ENCODE measurements at regions not wholly inside any gene's neighbourhood (a gene's known extent, or its start where the extent isn't known, plus 50 kb on each side); places are given as distances from the start of the nearest gene placed in this dataset.

DNA sequence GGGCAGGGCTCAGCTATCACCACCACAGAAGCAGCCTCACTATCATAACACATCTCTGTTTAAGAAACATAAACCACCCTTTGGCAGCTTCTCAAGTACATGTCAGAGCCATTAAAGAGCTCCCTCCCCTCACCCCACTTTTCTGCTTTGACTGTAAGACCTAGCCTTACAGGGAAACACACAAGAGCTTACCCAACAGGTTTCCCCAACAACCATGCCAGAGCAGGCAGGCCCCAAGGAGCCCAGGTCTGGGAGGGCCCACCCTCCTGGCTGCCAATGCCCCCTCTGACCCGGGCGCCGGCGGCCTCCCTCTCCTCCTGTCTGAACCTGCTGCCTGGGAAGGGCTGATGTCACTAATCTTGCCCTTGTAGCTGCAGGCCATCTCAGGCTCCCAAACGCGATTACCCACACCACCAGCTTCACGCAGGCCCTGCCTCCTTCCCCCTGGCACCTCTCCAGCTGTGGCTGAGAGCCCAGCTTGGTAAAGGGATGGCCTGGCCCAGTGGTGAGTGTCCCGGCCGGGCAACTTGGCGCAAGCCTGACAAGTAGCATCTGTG lies 402.0 kb downstream of the MAFB start:
- Mint-ChIP-seq H3K4me1 (ENCODE audit: low read depth, unreplicated experiment) (no peaks in the 10 kb centered on the region), H3K9me3 (ENCODE audit: unreplicated experiment) (peaks cover 1% of the 10 kb centered on the region), H3K27ac (ENCODE audit: unreplicated experiment) (no peak overlapping the region), H3K36me3 (ENCODE audit: unreplicated experiment) (no peaks in the 10 kb centered on the region), H3K27me3 (ENCODE audit: unreplicated experiment) (no peaks in the 10 kb centered on the region), H3K4me3 (ENCODE audit: unreplicated experiment) (no peak overlapping the region)
- no peak for DNase-seq
- TF ChIP-seq CTCF (IDR thresholded peaks at IDR 0.05; ENCODE audit: partially characterized antibody, unreplicated experiment): no peak

- Mint-ChIP-seq H3K27ac (ENCODE audit: unreplicated experiment) (no peak overlapping the region), H3K36me3 (ENCODE audit: unreplicated experiment) (no peaks in the 10 kb centered on the region), H3K4me3 (ENCODE audit: unreplicated experiment) (no peak overlapping the region), H3K4me1 (ENCODE audit: low read depth, unreplicated experiment) (no peaks in the 10 kb centered on the region), H3K9me3 (ENCODE audit: unreplicated experiment) (peaks cover 1% of the 10 kb centered on the region), H3K27me3 (ENCODE audit: unreplicated experiment) (no peaks in the 10 kb centered on the region)
- no peak for TF ChIP-seq CTCF (IDR thresholded peaks at IDR 0.05; ENCODE audit: partially characterized antibody, unreplicated experiment)
- DNase-seq: no peak
Observed at GRCh38 chr20:40284611-40285010, 404.4 kb downstream of the MAFB start.

DNA sequence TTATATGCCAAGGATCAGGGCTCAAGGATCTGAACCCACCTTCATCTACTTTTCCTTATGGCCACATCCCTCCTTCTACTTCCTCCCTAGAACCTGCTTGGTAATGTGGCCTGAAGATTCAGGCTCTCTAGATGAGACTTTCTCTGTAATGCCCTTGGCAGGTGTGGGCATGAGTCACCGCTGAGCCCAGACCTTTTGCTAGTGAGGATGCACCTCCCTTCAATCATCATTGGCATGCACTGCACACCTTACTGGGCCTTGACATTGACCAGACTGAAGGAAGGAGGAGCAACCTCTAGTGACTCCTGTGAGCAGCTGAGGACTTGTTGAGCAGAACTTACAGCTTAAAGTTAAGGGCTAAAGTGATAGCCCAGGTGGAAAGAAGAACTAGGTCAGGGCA lies 405.3 kb downstream of the MAFB start:
- Mint-ChIP-seq H3K27me3 (ENCODE audit: unreplicated experiment) (no peaks in the 10 kb centered on the region), H3K4me3 (ENCODE audit: unreplicated experiment) (no peak overlapping the region), H3K36me3 (ENCODE audit: unreplicated experiment) (no peaks in the 10 kb centered on the region), H3K27ac (ENCODE audit: unreplicated experiment) (no peak overlapping the region), H3K4me1 (ENCODE audit: low read depth, unreplicated experiment) (no peaks in the 10 kb centered on the region), H3K9me3 (ENCODE audit: unreplicated experiment) (peaks cover 1% of the 10 kb centered on the region)
- TF ChIP-seq CTCF (IDR thresholded peaks at IDR 0.05; ENCODE audit: partially characterized antibody, unreplicated experiment): no peak
- no peak for DNase-seq

GRCh38 chr20:40282941-40283340 lies 406.1 kb downstream of the MAFB start:
- Mint-ChIP-seq H3K4me3 (ENCODE audit: unreplicated experiment) (no peak overlapping the region), H3K9me3 (ENCODE audit: unreplicated experiment) (peaks cover 1% of the 10 kb centered on the region), H3K27me3 (ENCODE audit: unreplicated experiment) (no peaks in the 10 kb centered on the region), H3K36me3 (ENCODE audit: unreplicated experiment) (no peaks in the 10 kb centered on the region), H3K4me1 (ENCODE audit: low read depth, unreplicated experiment) (no peaks in the 10 kb centered on the region), H3K27ac (ENCODE audit: unreplicated experiment) (no peak overlapping the region)
- TF ChIP-seq CTCF (IDR thresholded peaks at IDR 0.05; ENCODE audit: partially characterized antibody, unreplicated experiment): no peak
- DNase-seq: no peak

DNA sequence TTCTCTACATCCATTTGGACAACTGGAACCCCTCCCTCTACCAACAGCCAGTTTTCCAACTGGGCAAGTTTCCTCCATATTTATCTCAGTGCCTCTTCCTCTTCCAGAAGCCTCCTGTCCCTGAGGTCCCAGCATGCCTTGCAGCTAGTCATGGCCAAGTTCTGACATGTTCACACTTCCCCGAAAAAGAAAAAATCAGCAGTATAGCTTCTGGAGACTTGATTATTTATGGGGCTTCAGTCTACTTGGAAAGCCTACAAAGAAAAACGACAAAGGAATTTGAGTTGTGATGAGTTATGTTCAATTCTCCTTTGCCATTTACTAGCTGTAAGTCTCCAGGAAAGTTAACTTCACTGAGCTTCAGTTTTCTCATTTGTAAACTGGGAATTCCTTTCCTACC lies 406.5 kb downstream of the MAFB start:
- H3K4me3 Mint-ChIP-seq (ENCODE audit: unreplicated experiment): no peak overlapping the region
- no peaks in the 10 kb centered on the region for H3K36me3 Mint-ChIP-seq (ENCODE audit: unreplicated experiment)
- H3K4me1 Mint-ChIP-seq (ENCODE audit: low read depth, unreplicated experiment): no peaks in the 10 kb centered on the region
- TF ChIP-seq CTCF (IDR thresholded peaks at IDR 0.05; ENCODE audit: partially characterized antibody, unreplicated experiment): no peak
- H3K27ac Mint-ChIP-seq (ENCODE audit: unreplicated experiment): no peak overlapping the region
- no peaks in the 10 kb centered on the region for H3K27me3 Mint-ChIP-seq (ENCODE audit: unreplicated experiment)
- peaks cover 1% of the 10 kb centered on the region for H3K9me3 Mint-ChIP-seq (ENCODE audit: unreplicated experiment)
- DNase-seq: no peak

Measured in glutamatergic neuron (in vitro differentiated cells).